GM18909 (cell line): ENCODE measurements at regions not wholly inside any gene's neighbourhood (a gene's known extent, or its start where the extent isn't known, plus 50 kb on each side); places are given as distances from the start of the nearest gene placed in this dataset.

Source experiments
- ATAC-seq: cut with Tn5 transposase; IDR thresholded peaks from one replicate; pipeline ENCODE4 v1.9.1; 2021; ENCODE audit warnings: mild to moderate bottlenecking; ENCODE audit not compliant: unreplicated experiment, poor library complexity

- ATAC-seq, result no peak
Measured at GRCh38 chr4:71235311-71236201, 103.3 kb upstream of the SLC4A4 start.

- no peak for ATAC-seq
Measured at GRCh38 chr4:71236226-71236625, 102.6 kb upstream of the SLC4A4 start.

GRCh38 chr4:71237641-71238040 lies 101.2 kb upstream of the SLC4A4 start:
- ATAC-seq, result no peak

GRCh38 chr4:71239365-71239764 lies 99.5 kb upstream of the SLC4A4 start:
- ATAC-seq, result no peak

- ATAC-seq, result no peak
Measured at GRCh38 chr4:71240094-71240493, 98.7 kb upstream of the SLC4A4 start.

GRCh38 chr4:71241501-71242288 lies 97.1 kb upstream of the SLC4A4 start:
- no peak for ATAC-seq

GRCh38 chr4:71243091-71243833 lies 95.6 kb upstream of the SLC4A4 start:
- no peak for ATAC-seq

GRCh38 chr4:71247706-71248105 lies 91.1 kb upstream of the SLC4A4 start:
- no peak for ATAC-seq

- ATAC-seq, result no peak
Measured at GRCh38 chr4:71251261-71251660, 87.6 kb upstream of the SLC4A4 start.

GRCh38 chr4:71253545-71253944 lies 85.3 kb upstream of the SLC4A4 start:
- ATAC-seq, result no peak

GRCh38 chr4:71254451-71255012 lies 84.3 kb upstream of the SLC4A4 start:
- ATAC-seq, result peak; percentile 54

- ATAC-seq, result no peak
Measured at GRCh38 chr4:71255976-71256375, 82.8 kb upstream of the SLC4A4 start.

GRCh38 chr4:71257761-71258160 lies 81.1 kb upstream of the SLC4A4 start:
- ATAC-seq, result no peak

- no peak for ATAC-seq
Measured at GRCh38 chr4:71258323-71258722, 80.5 kb upstream of the SLC4A4 start.

GRCh38 chr4:71259280-71259679 lies 79.5 kb upstream of the SLC4A4 start:
- no peak for ATAC-seq

GRCh38 chr4:71259911-71260331 lies 78.9 kb upstream of the SLC4A4 start:
- ATAC-seq, result no peak

GRCh38 chr4:71260544-71260943 lies 78.3 kb upstream of the SLC4A4 start:
- no peak for ATAC-seq

- ATAC-seq, result no peak
Measured at GRCh38 chr4:71261001-71261400, 77.8 kb upstream of the SLC4A4 start.

GRCh38 chr4:71261633-71262121 lies 77.1 kb upstream of the SLC4A4 start:
- no peak for ATAC-seq

- no peak for ATAC-seq
Measured at GRCh38 chr4:71262161-71262560, 76.7 kb upstream of the SLC4A4 start.
